ENCODE measurements at regions not wholly inside any gene's neighbourhood (a gene's known extent, or its start where the extent isn't known, plus 50 kb on each side); places are given as distances from the start of the nearest gene placed in this dataset.

GRCh38 chr5:18967637-18968036 lies 1020.4 kb downstream of the CDH18 start:
- DNase-seq (ENCODE audit: low spot score): no peak

GRCh38 chr5:18968966-18969365 lies 1019.0 kb downstream of the CDH18 start:
- DNase-seq (ENCODE audit: low spot score): no peak

GRCh38 chr5:18970000-18970399 lies 1018.0 kb downstream of the CDH18 start:
- DNase-seq (ENCODE audit: low spot score): no peak

GRCh38 chr5:18972177-18972576 lies 1015.8 kb downstream of the CDH18 start:
- DNase-seq (ENCODE audit: low spot score): no peak

- DNase-seq (ENCODE audit: low spot score): no peak
Measured at GRCh38 chr5:18975624-18976023, 1012.4 kb downstream of the CDH18 start.

- no peak for DNase-seq (ENCODE audit: low spot score)
Measured at GRCh38 chr5:18977880-18978279, 1010.1 kb downstream of the CDH18 start.

GRCh38 chr5:18984559-18985080 lies 1003.4 kb downstream of the CDH18 start:
- DNase-seq (ENCODE audit: low spot score): no peak

- DNase-seq (ENCODE audit: low spot score): peak; percentile 15
Measured at GRCh38 chr5:18985171-18985758, 1002.7 kb downstream of the CDH18 start.

GRCh38 chr5:18987101-18987500 lies 1000.9 kb downstream of the CDH18 start:
- DNase-seq (ENCODE audit: low spot score): no peak

- no peak for DNase-seq (ENCODE audit: low spot score)
Measured at GRCh38 chr5:18990852-18991251, 997.1 kb downstream of the CDH18 start.

GRCh38 chr5:18992264-18992663 lies 995.7 kb downstream of the CDH18 start:
- DNase-seq (ENCODE audit: low spot score): no peak

GRCh38 chr5:18999478-18999877 lies 988.5 kb downstream of the CDH18 start:
- no peak for DNase-seq (ENCODE audit: low spot score)

GRCh38 chr5:19001054-19001453 lies 986.9 kb downstream of the CDH18 start:
- DNase-seq (ENCODE audit: low spot score): no peak

GRCh38 chr5:19001539-19001938 lies 986.5 kb downstream of the CDH18 start:
- no peak for DNase-seq (ENCODE audit: low spot score)

GRCh38 chr5:19002111-19002510 lies 985.9 kb downstream of the CDH18 start:
- DNase-seq (ENCODE audit: low spot score): no peak

GRCh38 chr5:19018822-19019221 lies 969.2 kb downstream of the CDH18 start:
- DNase-seq (ENCODE audit: low spot score): no peak

- no peak for DNase-seq (ENCODE audit: low spot score)
Measured at GRCh38 chr5:19031491-19031890, 956.5 kb downstream of the CDH18 start.

GRCh38 chr5:19035816-19036215 lies 952.2 kb downstream of the CDH18 start:
- no peak for DNase-seq (ENCODE audit: low spot score)

GRCh38 chr5:19042106-19042505 lies 945.9 kb downstream of the CDH18 start:
- no peak for DNase-seq (ENCODE audit: low spot score)

- no peak for DNase-seq (ENCODE audit: low spot score)
Measured at GRCh38 chr5:19044311-19044710, 943.7 kb downstream of the CDH18 start.

- no peak for DNase-seq (ENCODE audit: low spot score)
Measured at GRCh38 chr5:19044931-19045695, 942.9 kb downstream of the CDH18 start.

GRCh38 chr5:19047277-19047676 lies 940.7 kb downstream of the CDH18 start:
- DNase-seq (ENCODE audit: low spot score): peak; percentile 25

GRCh38 chr5:19048726-19049125 lies 939.3 kb downstream of the CDH18 start:
- no peak for DNase-seq (ENCODE audit: low spot score)

GRCh38 chr5:19058216-19058615 lies 929.8 kb downstream of the CDH18 start:
- DNase-seq (ENCODE audit: low spot score): no peak
